ENCODE measurements at regions not wholly inside any gene's neighbourhood (a gene's known extent, or its start where the extent isn't known, plus 50 kb on each side); places are given as distances from the start of the nearest gene placed in this dataset.

DNA sequence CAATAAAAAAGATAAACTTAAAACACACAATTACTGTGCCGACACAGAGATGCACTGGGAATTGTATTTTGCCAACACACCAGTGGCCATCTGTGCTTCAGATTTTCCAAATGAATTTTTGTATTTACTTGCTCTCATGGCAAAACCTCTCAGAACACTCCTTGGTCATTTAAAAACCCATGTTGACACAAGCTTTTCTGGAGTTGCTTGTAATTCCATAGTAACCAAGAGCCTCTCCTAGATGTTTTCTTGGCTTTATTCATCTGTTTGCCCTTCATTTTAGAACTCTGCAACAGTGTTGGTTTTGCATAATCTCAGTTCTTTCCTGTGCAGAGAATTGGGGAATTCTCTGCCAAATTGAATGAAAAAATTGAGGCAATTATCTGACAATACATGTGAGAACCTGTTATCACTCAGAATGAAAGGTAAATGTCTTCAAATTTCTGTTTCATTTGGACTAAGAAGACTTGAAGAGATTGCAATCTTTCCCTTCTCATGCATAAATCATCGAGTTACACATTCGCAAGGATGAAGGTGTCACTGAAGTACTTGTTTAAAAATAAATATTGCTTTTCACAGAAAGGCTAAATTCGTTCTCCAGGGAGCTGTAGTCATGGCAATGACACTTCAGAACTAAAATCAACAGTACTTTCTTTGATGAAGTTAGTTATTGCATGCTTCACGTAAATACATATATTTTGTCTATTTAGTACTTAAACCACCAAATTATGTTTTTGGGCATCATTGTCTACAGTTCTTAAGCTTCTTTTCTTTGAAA, 301.8 kb upstream of the CTSO start:
- Mint-ChIP-seq H3K36me3 (no peaks in the 10 kb centered on the region), H3K27ac (no peak overlapping the region), H3K4me1 (no peaks in the 10 kb centered on the region), H3K27me3 (no peaks in the 10 kb centered on the region), H3K4me3 (no peak overlapping the region), H3K9me3 (peaks cover under 1 to 17% (median 2%) of the 10 kb centered on the region in 5 donors)
- H3K27ac ChIP-seq (ENCODE audit: low read depth, low read length), result no peak overlapping the region
- H3K4me3 ChIP-seq (ENCODE audit: low read length), result no peak overlapping the region
- no peak for DNase-seq
- H3K4me1 ChIP-seq (ENCODE audit: insufficient read depth, low read length), result no peaks in the 10 kb centered on the region
- no peaks in the 10 kb centered on the region for H3K36me3 ChIP-seq (ENCODE audit: insufficient read depth, low read length)
- ChIA-PET POLR2A (no interaction called here), CTCF (no interaction called here)
- H3K9me3 ChIP-seq (ENCODE audit: low read length), result no peaks in the 10 kb centered on the region
- H3K27me3 ChIP-seq (ENCODE audit: insufficient read depth, low read length, poor library complexity, severe bottlenecking), result no peaks in the 10 kb centered on the region

DNA sequence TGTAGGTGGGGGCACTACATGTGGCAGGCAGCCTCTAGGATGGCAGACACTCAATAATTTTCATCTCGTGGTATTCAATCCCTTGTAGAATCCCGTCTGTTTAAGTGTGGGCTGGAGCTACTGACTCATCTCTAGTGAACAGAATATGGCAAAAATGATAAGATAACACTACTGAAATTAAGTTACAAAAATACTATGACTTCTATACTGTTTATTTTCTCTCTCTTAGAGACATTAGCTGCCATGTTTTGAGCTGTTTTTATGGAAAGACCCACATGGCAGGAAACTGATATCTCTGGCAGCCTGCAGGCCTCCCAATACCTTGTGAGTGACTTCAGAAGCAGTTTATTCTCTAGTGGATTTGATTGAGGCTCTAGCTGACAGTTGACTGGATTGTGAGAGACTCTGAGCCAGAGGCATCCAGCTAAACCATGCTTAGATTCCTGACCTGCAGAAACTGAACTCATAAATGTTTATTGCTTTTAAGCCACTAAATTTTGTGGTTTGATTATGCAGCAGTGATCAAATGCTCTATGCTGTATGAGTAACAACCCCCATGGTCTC, 298.8 kb upstream of the CTSO start:
- Mint-ChIP-seq H3K4me1 (no peaks in the 10 kb centered on the region), H3K27ac (no peak overlapping the region), H3K4me3 (no peak overlapping the region), H3K36me3 (no peaks in the 10 kb centered on the region), H3K27me3 (no peaks in the 10 kb centered on the region), H3K9me3 (peaks cover 0 to 24% (median 0%) of the 10 kb centered on the region in 5 donors)
- CTCF ChIA-PET, result no interaction called here
- no peaks in the 10 kb centered on the region for H3K27me3 ChIP-seq (ENCODE audit: insufficient read depth, low read length, poor library complexity, severe bottlenecking)
- no peak overlapping the region for H3K27ac ChIP-seq (ENCODE audit: low read depth, low read length)
- H3K36me3 ChIP-seq (ENCODE audit: insufficient read depth, low read length), result no peaks in the 10 kb centered on the region
- H3K4me3 ChIP-seq (ENCODE audit: low read length), result no peak overlapping the region
- no peak for DNase-seq
- no peaks in the 10 kb centered on the region for H3K4me1 ChIP-seq (ENCODE audit: insufficient read depth, low read length)
- POLR2A ChIA-PET, result no interaction called here
- no peaks in the 10 kb centered on the region for H3K9me3 ChIP-seq (ENCODE audit: low read length)

- ChIA-PET POLR2A (no interaction called here), CTCF (no interaction called here)
- H3K4me1 Mint-ChIP-seq, result no peaks in the 10 kb centered on the region
- no peaks in the 10 kb centered on the region for H3K27me3 Mint-ChIP-seq
- no peak for DNase-seq
- no peaks in the 10 kb centered on the region for H3K36me3 Mint-ChIP-seq
- Histone ChIP-seq H3K4me3 (ENCODE audit: low read length) (no peak overlapping the region), H3K36me3 (ENCODE audit: insufficient read depth, low read length) (no peaks in the 10 kb centered on the region), H3K4me1 (ENCODE audit: insufficient read depth, low read length) (no peaks in the 10 kb centered on the region), H3K27me3 (ENCODE audit: insufficient read depth, low read length, poor library complexity, severe bottlenecking) (no peaks in the 10 kb centered on the region), H3K27ac (ENCODE audit: low read depth, low read length) (no peak overlapping the region), H3K9me3 (ENCODE audit: low read length) (no peaks in the 10 kb centered on the region)
- H3K9me3 Mint-ChIP-seq, result peaks cover 0 to 24% (median 0%) of the 10 kb centered on the region in 5 donors
- H3K4me3 Mint-ChIP-seq, result no peak overlapping the region
- H3K27ac Mint-ChIP-seq, result no peak overlapping the region
These were observed 297.9 kb upstream of the CTSO start for GRCh38 chr4:156251373-156252065.

DNA sequence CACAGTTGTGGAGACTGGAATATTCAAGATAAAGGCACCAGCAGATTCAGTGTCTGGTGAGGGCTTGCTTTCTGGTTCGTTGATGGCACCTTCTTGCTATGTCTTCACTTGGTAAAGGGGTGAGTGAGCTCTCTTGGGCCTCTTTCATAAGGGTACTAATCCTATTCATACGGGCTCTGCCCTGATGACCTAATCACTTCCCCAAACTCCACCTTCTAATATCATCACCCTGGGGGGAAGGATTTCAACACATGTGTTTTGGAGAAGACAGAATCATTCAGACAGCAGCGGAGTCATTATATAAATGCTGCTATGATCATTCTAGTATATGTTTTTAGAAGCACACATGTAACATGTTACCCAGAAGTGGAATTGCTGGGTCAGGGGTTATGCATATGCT, 295.3 kb upstream of the CTSO start:
- ChIA-PET POLR2A (no interaction called here), CTCF (no interaction called here)
- Histone ChIP-seq H3K4me1 (ENCODE audit: insufficient read depth, low read length) (no peaks in the 10 kb centered on the region), H3K27ac (ENCODE audit: low read depth, low read length) (no peak overlapping the region), H3K4me3 (ENCODE audit: low read length) (no peak overlapping the region), H3K36me3 (ENCODE audit: insufficient read depth, low read length) (no peaks in the 10 kb centered on the region), H3K9me3 (ENCODE audit: low read length) (no peaks in the 10 kb centered on the region), H3K27me3 (ENCODE audit: insufficient read depth, low read length, poor library complexity, severe bottlenecking) (no peaks in the 10 kb centered on the region)
- no peak overlapping the region for H3K4me3 Mint-ChIP-seq
- no peaks in the 10 kb centered on the region for H3K36me3 Mint-ChIP-seq
- H3K27ac Mint-ChIP-seq, result no peak overlapping the region
- no peaks in the 10 kb centered on the region for H3K27me3 Mint-ChIP-seq
- H3K4me1 Mint-ChIP-seq, result no peaks in the 10 kb centered on the region
- H3K9me3 Mint-ChIP-seq, result peaks cover 0 to 16% (median 1%) of the 10 kb centered on the region in 5 donors
- no peak for DNase-seq

GRCh38 chr4:156247470-156247869, 293.8 kb upstream of the CTSO start:
- DNase-seq, result no peak
- no peaks in the 10 kb centered on the region for H3K9me3 ChIP-seq (ENCODE audit: low read length)
- no peak overlapping the region for H3K27ac Mint-ChIP-seq
- no peak overlapping the region for H3K4me3 Mint-ChIP-seq
- no peaks in the 10 kb centered on the region for H3K4me1 Mint-ChIP-seq
- no peaks in the 10 kb centered on the region for H3K27me3 Mint-ChIP-seq
- no peaks in the 10 kb centered on the region for H3K36me3 ChIP-seq (ENCODE audit: insufficient read depth, low read length)
- H3K27me3 ChIP-seq (ENCODE audit: insufficient read depth, low read length, poor library complexity, severe bottlenecking), result no peaks in the 10 kb centered on the region
- no peak overlapping the region for H3K27ac ChIP-seq (ENCODE audit: low read depth, low read length)
- CTCF ChIA-PET, result no interaction called here
- POLR2A ChIA-PET, result no interaction called here
- no peak overlapping the region for H3K4me3 ChIP-seq (ENCODE audit: low read length)
- H3K36me3 Mint-ChIP-seq, result no peaks in the 10 kb centered on the region
- H3K4me1 ChIP-seq (ENCODE audit: insufficient read depth, low read length), result no peaks in the 10 kb centered on the region
- peaks cover 0 to 13% (median 2%) of the 10 kb centered on the region in 5 donors for H3K9me3 Mint-ChIP-seq

GRCh38 chr4:156243015-156243414, 289.3 kb upstream of the CTSO start:
- Mint-ChIP-seq H3K9me3 (peaks cover 1 to 7% (median 5%) of the 10 kb centered on the region in 5 donors), H3K4me1 (no peaks in the 10 kb centered on the region), H3K27ac (no peak overlapping the region), H3K4me3 (no peak overlapping the region), H3K27me3 (no peaks in the 10 kb centered on the region), H3K36me3 (no peaks in the 10 kb centered on the region)
- ChIA-PET POLR2A (no interaction called here), CTCF (no interaction called here)
- no peak for DNase-seq
- Histone ChIP-seq H3K9me3 (ENCODE audit: low read length) (no peaks in the 10 kb centered on the region), H3K4me3 (ENCODE audit: low read length) (no peak overlapping the region), H3K27ac (ENCODE audit: low read depth, low read length) (no peak overlapping the region), H3K4me1 (ENCODE audit: insufficient read depth, low read length) (no peaks in the 10 kb centered on the region), H3K36me3 (ENCODE audit: insufficient read depth, low read length) (no peaks in the 10 kb centered on the region), H3K27me3 (ENCODE audit: insufficient read depth, low read length, poor library complexity, severe bottlenecking) (no peaks in the 10 kb centered on the region)

DNA sequence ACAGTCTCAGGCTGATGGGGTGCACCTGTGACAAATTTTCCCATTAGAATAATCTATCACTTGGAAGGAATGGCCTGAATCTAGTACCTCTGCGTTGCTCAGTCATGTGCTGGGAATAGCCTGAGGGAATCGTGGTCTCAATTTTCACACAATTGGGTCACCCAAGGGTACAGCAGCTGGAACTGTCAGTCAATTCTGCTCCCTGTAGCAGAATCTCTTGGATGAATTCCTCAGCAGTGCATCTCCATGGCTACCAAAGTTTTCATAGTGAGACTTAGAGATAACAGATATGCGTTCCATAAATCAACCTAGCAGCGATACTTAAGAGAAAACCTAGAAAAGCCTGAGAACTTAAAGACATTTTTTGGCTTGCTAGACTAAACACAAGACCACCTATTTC, 288.7 kb upstream of the CTSO start:
- ChIA-PET CTCF (no interaction called here), POLR2A (no interaction called here)
- Histone ChIP-seq H3K36me3 (ENCODE audit: insufficient read depth, low read length) (no peaks in the 10 kb centered on the region), H3K4me1 (ENCODE audit: insufficient read depth, low read length) (no peaks in the 10 kb centered on the region), H3K4me3 (ENCODE audit: low read length) (no peak overlapping the region), H3K27me3 (ENCODE audit: insufficient read depth, low read length, poor library complexity, severe bottlenecking) (no peaks in the 10 kb centered on the region), H3K9me3 (ENCODE audit: low read length) (no peaks in the 10 kb centered on the region), H3K27ac (ENCODE audit: low read depth, low read length) (no peak overlapping the region)
- H3K27ac Mint-ChIP-seq, result no peak overlapping the region
- H3K4me3 Mint-ChIP-seq, result no peak overlapping the region
- no peaks in the 10 kb centered on the region for H3K27me3 Mint-ChIP-seq
- no peak for DNase-seq
- H3K4me1 Mint-ChIP-seq, result no peaks in the 10 kb centered on the region
- no peaks in the 10 kb centered on the region for H3K36me3 Mint-ChIP-seq
- H3K9me3 Mint-ChIP-seq, result peaks cover 5 to 7% (median 6%) of the 10 kb centered on the region in 5 donors

- Histone ChIP-seq H3K9me3 (ENCODE audit: low read length) (no peaks in the 10 kb centered on the region), H3K4me3 (ENCODE audit: low read length) (no peak overlapping the region), H3K27me3 (ENCODE audit: insufficient read depth, low read length, poor library complexity, severe bottlenecking) (no peaks in the 10 kb centered on the region), H3K4me1 (ENCODE audit: insufficient read depth, low read length) (no peaks in the 10 kb centered on the region), H3K27ac (ENCODE audit: low read depth, low read length) (no peak overlapping the region), H3K36me3 (ENCODE audit: insufficient read depth, low read length) (no peaks in the 10 kb centered on the region)
- ChIA-PET POLR2A (no interaction called here), CTCF (no interaction called here)
- Mint-ChIP-seq H3K4me1 (no peaks in the 10 kb centered on the region), H3K36me3 (no peaks in the 10 kb centered on the region), H3K4me3 (no peak overlapping the region), H3K9me3 (peaks cover 5 to 8% (median 7%) of the 10 kb centered on the region in 5 donors), H3K27me3 (no peaks in the 10 kb centered on the region), H3K27ac (no peak overlapping the region)
- no peak for DNase-seq
These were observed 288.2 kb upstream of the CTSO start for GRCh38 chr4:156241896-156242295.

Measured in CD8-positive, alpha-beta memory T cell (primary cell).